NB4 (cell line): ENCODE measurements at regions not wholly inside any gene's neighbourhood (a gene's known extent, or its start where the extent isn't known, plus 50 kb on each side); places are given as distances from the start of the nearest gene placed in this dataset.
A peak's percentile ranks its signal among the peaks of the same experiment; 100 is the strongest.

ENCODE experiments used
- DNase-seq: peaks from one replicate; pipeline ENCODE4 v3.0.0; 2010; ENCODE audit warnings: low read depth
- H3K4me3 ChIP-seq: one replicate; pipeline ENCODE4 v1.5.1; 2011; ENCODE audit warnings: mild to moderate bottlenecking, low read depth, low read length, moderate library complexity
- CTCF ChIP-seq: IDR thresholded peaks from one replicate; pipeline ENCODE4 v1.5.1; 2012; ENCODE audit warnings: low read depth, low read length
- MAX ChIP-seq: IDR thresholded peaks from 2 replicates; pipeline ENCODE4 v1.6.1; 2011; ENCODE audit warnings: low read depth, low read length
- MYC ChIP-seq: IDR thresholded peaks from 2 replicates; pipeline ENCODE4 v1.6.1; 2011; ENCODE audit warnings: low read depth, low read length
- POLR2A ChIP-seq: IDR thresholded peaks from 2 replicates; pipeline ENCODE4 v1.6.1; 2011; ENCODE audit warnings: mild to moderate bottlenecking; ENCODE audit not compliant: insufficient read length; ENCODE audit errors: extremely low read depth

GRCh38 chr1:209073879-209074278 is 509.6 kb upstream of the CAMK1G start:
- TF ChIP-seq MYC (no peak), CTCF (no peak), MAX (no peak), POLR2A (no peak)
- no peak for DNase-seq
- no peak overlapping the region for H3K4me3 ChIP-seq

- no peak for TF ChIP-seq POLR2A
- TF ChIP-seq MYC: no peak
- no peak for TF ChIP-seq CTCF
- no peak for TF ChIP-seq MAX
- no peak for DNase-seq
- no peak overlapping the region for H3K4me3 ChIP-seq
These were observed 508.8 kb upstream of the CAMK1G start for GRCh38 chr1:209074575-209075250.

- no peak overlapping the region for H3K4me3 ChIP-seq
- TF ChIP-seq MYC (no peak), POLR2A (no peak), CTCF (peak; percentile 39), MAX (no peak)
- DNase-seq: peak; percentile 38
These were observed 506.8 kb upstream of the CAMK1G start for GRCh38 chr1:209076688-209077087.

DNA sequence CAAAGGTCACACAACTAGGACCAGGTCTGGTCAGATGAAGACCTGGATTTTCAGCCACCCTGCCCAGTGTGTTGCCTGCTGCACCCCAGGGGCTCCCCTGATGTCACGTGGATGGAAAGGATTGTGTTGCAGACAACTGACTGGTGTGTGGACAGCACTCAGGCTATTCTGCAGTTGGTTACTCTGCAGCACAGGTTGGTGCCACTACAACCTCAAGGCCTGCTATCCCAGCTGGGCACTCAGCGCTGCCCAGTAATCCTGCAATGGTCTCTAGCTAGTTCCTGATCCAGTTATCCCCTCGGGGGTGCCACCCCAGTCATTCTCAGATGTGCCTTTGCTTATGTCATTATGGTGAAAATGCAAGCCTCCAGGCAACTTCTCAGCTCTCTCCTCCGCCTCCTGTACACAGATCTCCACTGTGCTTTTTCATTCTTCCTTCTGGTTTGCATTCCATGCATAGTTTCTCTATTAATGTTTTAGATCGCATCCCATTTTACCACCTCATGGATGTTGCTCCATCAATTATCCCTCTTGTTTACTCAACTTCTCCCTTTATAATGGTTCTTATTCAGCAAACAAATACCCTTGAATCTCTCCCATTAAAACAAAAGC is 503.2 kb upstream of the CAMK1G start:
- DNase-seq: no peak
- TF ChIP-seq MAX (no peak), CTCF (no peak), POLR2A (no peak), MYC (no peak)
- no peak overlapping the region for H3K4me3 ChIP-seq

DNA sequence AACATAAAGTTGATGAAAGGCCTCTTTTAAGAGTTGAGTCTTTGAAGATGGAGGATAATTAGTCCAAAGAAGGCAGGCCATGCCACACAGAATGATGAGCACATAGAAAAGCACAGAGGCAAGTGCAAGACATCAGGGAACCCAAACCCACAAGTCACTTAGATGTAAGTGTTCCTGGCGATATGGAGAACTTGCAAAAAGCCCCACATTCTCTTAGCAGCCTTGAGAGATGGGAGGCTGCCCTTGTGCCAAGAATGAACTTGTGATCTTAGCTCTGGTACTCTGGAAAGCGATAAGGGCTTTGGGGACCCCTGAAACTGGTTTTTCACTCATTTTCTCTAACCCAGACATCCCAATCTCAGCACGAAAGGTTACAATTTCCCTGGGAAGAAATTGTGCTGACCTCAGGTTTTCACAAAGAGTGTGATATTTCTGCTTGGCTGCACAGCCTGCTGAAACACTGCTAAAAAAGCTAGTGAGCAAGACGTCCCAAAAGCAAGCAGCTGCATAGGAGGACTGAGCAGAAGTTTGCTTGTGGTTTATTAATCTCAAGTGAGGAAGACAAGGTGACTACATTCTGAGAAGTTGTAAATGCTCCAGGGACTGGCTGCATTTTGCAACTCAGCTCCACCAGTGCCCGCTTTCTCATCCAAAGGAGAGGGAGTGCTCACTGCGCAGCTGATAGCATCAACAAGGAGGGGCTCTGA is 496.9 kb upstream of the CAMK1G start:
- TF ChIP-seq CTCF: no peak
- TF ChIP-seq POLR2A: no peak
- TF ChIP-seq MYC: no peak
- no peak for DNase-seq
- H3K4me3 ChIP-seq: no peak overlapping the region
